IMR-90 (cell line): ENCODE measurements at regions not wholly inside any gene's neighbourhood (a gene's known extent, or its start where the extent isn't known, plus 50 kb on each side); places are given as distances from the start of the nearest gene placed in this dataset.

ENCODE experiments used
- ATAC-seq: fragments of 200-7000 bp; cut with Tn5 transposase; 2 replicates; pipeline ENCODE4 v1.9.1; 2020; ENCODE audit warnings: low read depth, mild to moderate bottlenecking, moderate library complexity
- BruUV-seq: library from RNA; stranded (reverse); fragments of 400-500 nt; replicated peaks from 2 replicates; lab custom pipeline; 2021; lab: Mats Ljungman, UMichigan
- CTCF ChIA-PET: fragments of 300-600 bp; formaldehyde crosslinking; extraction: SDS; loops from one replicate; lab custom pipeline; 2021; ENCODE audit warnings: antibody characterized with exemption; lab: Yijun Ruan, JAX
- POLR2A ChIA-PET: fragments of 300-600 bp; sonication (Branson Sonifier 250); formaldehyde crosslinking; loops from one replicate; lab custom pipeline; 2022; ENCODE audit warnings: antibody characterized with exemption; ENCODE audit not compliant: unreplicated experiment; lab: Charles Lee
- DNase-seq: peaks from one replicate; pipeline ENCODE4 v3.0.0; 2013
- H2AFZ ChIP-seq: replicated peaks from 2 replicates; pipeline ENCODE3; 2013; ENCODE audit warnings: low read length, mild to moderate bottlenecking; ENCODE audit not compliant: poor library complexity
- H2AK5ac ChIP-seq: 2 replicates; pipeline ENCODE4 v1.6.1; 2013; ENCODE audit warnings: low read depth, low read length, inconsistent platforms
- H2AK9ac ChIP-seq: replicated peaks from 2 replicates; pipeline ENCODE3; 2013; ENCODE audit warnings: mild to moderate bottlenecking, low read depth, low read length, moderate library complexity; ENCODE audit not compliant: poor library complexity
- H2BK120ac ChIP-seq: 2 replicates; pipeline ENCODE4 v1.6.1; 2013; ENCODE audit warnings: low read depth, low read length, inconsistent platforms
- H2BK15ac ChIP-seq: 3 replicates; pipeline ENCODE4 v1.6.1; 2013; ENCODE audit warnings: low read depth, low read length, inconsistent platforms
- H2BK20ac ChIP-seq: 2 replicates; pipeline ENCODE4 v1.6.1; 2013; ENCODE audit warnings: low read depth, mild to moderate bottlenecking, inconsistent platforms, low read length, moderate library complexity
- H2BK5ac ChIP-seq: 2 replicates; pipeline ENCODE4 v1.6.1; 2013; ENCODE audit warnings: mild to moderate bottlenecking, low read depth, low read length, inconsistent platforms; ENCODE audit not compliant: poor library complexity, severe bottlenecking
- H3K14ac ChIP-seq: replicated peaks from 2 replicates; pipeline ENCODE4 v1.6.1; 2013; ENCODE audit warnings: low read depth, low read length, inconsistent platforms
- H3K18ac ChIP-seq: 2 replicates; pipeline ENCODE4 v1.6.1; 2013; ENCODE audit warnings: low read depth, low read length, control low read depth
- H3K23ac ChIP-seq: 2 replicates; pipeline ENCODE4 v1.6.1; 2013; ENCODE audit warnings: low read depth, low read length, inconsistent platforms
- H3K27ac ChIP-seq: 2 replicates; pipeline ENCODE4 v1.5.1; 2013; ENCODE audit warnings: mild to moderate bottlenecking, control low read depth, low read length; ENCODE audit not compliant: insufficient read depth
- H3K27me3 ChIP-seq: 2 replicates; pipeline ENCODE4 v1.6.1; 2013; ENCODE audit warnings: low read length; ENCODE audit not compliant: control insufficient read depth, insufficient read depth
- H3K36me3 ChIP-seq: 2 replicates; pipeline ENCODE4 v1.6.1; 2013; ENCODE audit warnings: low read length, mixed read lengths; ENCODE audit not compliant: control insufficient read depth, insufficient read depth
- H3K4ac ChIP-seq: 2 replicates; pipeline ENCODE4 v1.6.1; 2013; ENCODE audit warnings: low read depth, low read length, inconsistent platforms
- H3K4me1 ChIP-seq: 2 replicates; pipeline ENCODE4 v1.6.1; 2013; ENCODE audit warnings: low read length, mixed read lengths; ENCODE audit not compliant: control insufficient read depth, insufficient read depth
- H3K4me2 ChIP-seq: 2 replicates; pipeline ENCODE4 v1.6.1; 2013; ENCODE audit warnings: low read depth, mild to moderate bottlenecking, control low read depth, low read length, moderate library complexity
- H3K4me3 ChIP-seq: 2 replicates; pipeline ENCODE4 v1.5.1; 2013; ENCODE audit warnings: low read depth, mild to moderate bottlenecking, control low read depth, low read length, moderate library complexity; ENCODE audit not compliant: insufficient read depth
- H3K56ac ChIP-seq: 2 replicates; pipeline ENCODE4 v1.6.1; 2013; ENCODE audit warnings: low read length, inconsistent platforms; ENCODE audit not compliant: insufficient read depth; ENCODE audit errors: extremely low read depth
- H3K79me1 ChIP-seq, 2 experiments: 2 replicates each; pipeline ENCODE4 v1.6.1; 2013; ENCODE audit warnings: low read length in 2 of 2, inconsistent platforms in 1 of 2, low read depth in 1 of 2
- H3K9ac ChIP-seq: 2 replicates; pipeline ENCODE4 v1.6.1; 2013; ENCODE audit warnings: low read depth, low read length, control low read depth
- H3K9me1 ChIP-seq: 2 replicates; pipeline ENCODE4 v1.6.1; 2013; ENCODE audit warnings: low read length, inconsistent platforms; ENCODE audit not compliant: insufficient read depth
- H3K9me3 ChIP-seq: 2 replicates; pipeline ENCODE4 v1.6.1; 2013; ENCODE audit warnings: low read length; ENCODE audit not compliant: control insufficient read depth, insufficient read depth
- H4K20me1 ChIP-seq: 2 replicates; pipeline ENCODE4 v1.6.1; 2013; ENCODE audit warnings: low read length, inconsistent platforms; ENCODE audit not compliant: insufficient read depth
- H4K5ac ChIP-seq: 2 replicates; pipeline ENCODE4 v1.6.1; 2013; ENCODE audit warnings: mild to moderate bottlenecking, low read depth, low read length, control low read depth
- H4K8ac ChIP-seq, 2 experiments: 2 replicates each; pipeline ENCODE4 v1.6.1; 2013; ENCODE audit warnings: low read depth in 2 of 2, low read length in 2 of 2, control low read depth in 1 of 2, inconsistent platforms in 1 of 2
- H4K91ac ChIP-seq: 2 replicates; pipeline ENCODE4 v1.6.1; 2013; ENCODE audit warnings: low read depth, low read length, inconsistent platforms; ENCODE audit not compliant: insufficient read depth
- CEBPB ChIP-seq: IDR thresholded peaks from 2 replicates; pipeline ENCODE4 v1.6.1; 2012; ENCODE audit warnings: low read depth, low read length, improper control_type of control experiment
- CHD1 ChIP-seq: IDR thresholded peaks from 2 replicates; pipeline ENCODE4 v1.6.1; 2012; ENCODE audit warnings: low read depth, low read length, improper control_type of control experiment
- FOS ChIP-seq: fragments of 150-350 bp; IDR thresholded peaks from 2 replicates; pipeline ENCODE4 v1.6.1; 2016; ENCODE audit warnings: low read depth, low read length
- MAFK ChIP-seq: IDR thresholded peaks from 2 replicates; pipeline ENCODE4 v1.6.1; 2012; ENCODE audit warnings: low read depth, low read length, improper control_type of control experiment
- MAZ ChIP-seq: IDR thresholded peaks from 2 replicates; pipeline ENCODE4 v1.6.1; 2012; ENCODE audit warnings: low read depth, mild to moderate bottlenecking, low read length, improper control_type of control experiment, moderate library complexity, borderline replicate concordance
- MXI1 ChIP-seq: IDR thresholded peaks from 2 replicates; pipeline ENCODE4 v1.6.1; 2012; ENCODE audit warnings: low read depth, mild to moderate bottlenecking, low read length, moderate library complexity, borderline replicate concordance
- NFE2L2 ChIP-seq: fragments of 150-350 bp; IDR thresholded peaks from 2 replicates; pipeline ENCODE4 v1.6.1; 2016; ENCODE audit warnings: low read depth, mild to moderate bottlenecking, low read length
- POLR2A ChIP-seq: IDR thresholded peaks from 2 replicates; pipeline ENCODE4 v1.6.1; 2012; ENCODE audit warnings: mild to moderate bottlenecking, low read depth, low read length
- RAD21 ChIP-seq: IDR thresholded peaks from 2 replicates; pipeline ENCODE4 v1.6.1; 2012; ENCODE audit warnings: low read length, improper control_type of control experiment
- RCOR1 ChIP-seq: IDR thresholded peaks from 2 replicates; pipeline ENCODE4 v1.6.1; 2012; ENCODE audit warnings: mild to moderate bottlenecking, low read length, improper control_type of control experiment; ENCODE audit not compliant: insufficient replicate concordance
- RFX5 ChIP-seq: IDR thresholded peaks from 2 replicates; pipeline ENCODE4 v1.8.0; 2012; ENCODE audit warnings: low read depth, mild to moderate bottlenecking, low read length, moderate library complexity
- SMC3 ChIP-seq: fragments of 150-350 bp; IDR thresholded peaks from 2 replicates; pipeline ENCODE4 v1.6.1; 2016; ENCODE audit warnings: low read depth, mild to moderate bottlenecking, antibody characterized with exemption, low read length, moderate library complexity
- WGBS, 2 experiments: methylation state at CpG; one replicate each; pipeline versions ENCODE4 v1.1.5 to v1.1.7; 2013; ENCODE audit warnings: missing lambda C conversion rate in 2 of 2; ENCODE audit not compliant: insufficient read length in 1 of 2; ENCODE audit errors: extremely low coverage in 2 of 2; 5-methylcytosine and 5-hydroxymethylcytosine counted together
- dilution Hi-C: fragments of 300-500 bp; cut with HindIII; formaldehyde crosslinking; loops from one replicate; pipeline ENCODE4 v1.14.3; 2018; ENCODE audit warnings: low sequenced_read_pairs; ENCODE audit not compliant: unreplicated experiment
- in situ Hi-C: fragments of 300-500 bp; cut with MboI; formaldehyde crosslinking; loops from 3 replicates; pipeline ENCODE4 v1.14.3; 2019; ENCODE audit warnings: low sequenced_read_pairs, inconsistent platforms, mixed read lengths
- intact Hi-C: fragments of 100-400 bp; cut with micrococcal nuclease; formaldehyde crosslinking; loops from 2 replicates; pipeline ENCODE4 v1.10.0; 2022
- TF ChIP-seq, protein P1 (sequence below): fragments of 150-350 bp; IDR thresholded peaks from 2 replicates; pipeline ENCODE4 v1.6.1; 2017; ENCODE audit warnings: mild to moderate bottlenecking, antibody characterized with exemption, low read length, low read depth

GRCh38 chr17:77491921-77492445 is 351.2 kb downstream of the SEC14L1 start:
- Histone ChIP-seq H2AK5ac (no peak overlapping the region), H3K4me3 (no peak overlapping the region), H3K79me1 (peaks cover 3 to 73% of the 10 kb centered on the region in 2 experiments), H4K8ac (no peak overlapping the region), H3K23ac (no peak overlapping the region), H3K9ac (no peak overlapping the region), H4K91ac (no peak overlapping the region), H2BK120ac (no peak overlapping the region), H3K36me3 (peaks cover 90% of the 10 kb centered on the region), H2BK15ac (no peak overlapping the region), H3K27me3 (no peaks in the 10 kb centered on the region), H3K9me1 (no peaks in the 10 kb centered on the region), H2AFZ (no peak overlapping the region), H3K9me3 (no peaks in the 10 kb centered on the region), H2BK20ac (no peak overlapping the region), H3K27ac (no peak overlapping the region), H3K4me2 (no peak overlapping the region), H4K20me1 (peaks cover 72% of the 10 kb centered on the region), H3K4ac (no peak overlapping the region), H3K4me1 (peaks cover 3% of the 10 kb centered on the region; the same call in 1 of the 2 replicates), H3K56ac (no peak overlapping the region), H2BK5ac (no peak overlapping the region), H3K14ac (no peak overlapping the region), H4K5ac (no peak overlapping the region), H3K18ac (no peak overlapping the region), H2AK9ac (no peak overlapping the region)
- 81% methylated on average over 8 of the region's 16 CpGs; no CpG with 5 or more reads in 1 of the 2 experiments for WGBS, 2 experiments
- no peak for DNase-seq
- intact Hi-C loops: no loop called here
- ChIA-PET POLR2A (no interaction called here), CTCF (no interaction called here)
- no TSS peak for BruUV-seq
- in situ Hi-C loops: loop anchor here (5.0 kb wide), 1 partner anchor 65 kb away; no protein-coding TSS in a partner anchor
- dilution Hi-C loops: no loop called here
- no peak for TF ChIP-seq POLR2A
- no peak for TF ChIP-seq RAD21
- no peak for TF ChIP-seq CEBPB
- no peak for TF ChIP-seq CHD1
- TF ChIP-seq MAFK: no peak
- no peak for TF ChIP-seq NFE2L2
- no peak for TF ChIP-seq SMC3
- no peak for TF ChIP-seq FOS
- TF ChIP-seq MAZ: no peak
- TF ChIP-seq, protein P1, sequence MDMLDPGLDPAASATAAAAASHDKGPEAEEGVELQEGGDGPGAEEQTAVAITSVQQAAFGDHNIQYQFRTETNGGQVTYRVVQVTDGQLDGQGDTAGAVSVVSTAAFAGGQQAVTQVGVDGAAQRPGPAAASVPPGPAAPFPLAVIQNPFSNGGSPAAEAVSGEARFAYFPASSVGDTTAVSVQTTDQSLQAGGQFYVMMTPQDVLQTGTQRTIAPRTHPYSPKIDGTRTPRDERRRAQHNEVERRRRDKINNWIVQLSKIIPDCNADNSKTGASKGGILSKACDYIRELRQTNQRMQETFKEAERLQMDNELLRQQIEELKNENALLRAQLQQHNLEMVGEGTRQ: no peak
- no peak for TF ChIP-seq RCOR1
- no peak for TF ChIP-seq RFX5
- TF ChIP-seq MXI1: no peak
- no peak for ATAC-seq
